HL-60 (cell line): ENCODE measurements at regions not wholly inside any gene's neighbourhood (a gene's known extent, or its start where the extent isn't known, plus 50 kb on each side); places are given as distances from the start of the nearest gene placed in this dataset.

Experiments used
- GABPA ChIP-seq: IDR thresholded peaks from 2 replicates; pipeline ENCODE4 v1.6.1; 2012; ENCODE audit warnings: low read depth
- TF ChIP-seq, protein P1 (sequence below): IDR thresholded peaks from one replicate; pipeline ENCODE4 v1.5.1; 2011; ENCODE audit warnings: low read length, control low read depth, inconsistent platforms; ENCODE audit not compliant: insufficient read depth

DNA sequence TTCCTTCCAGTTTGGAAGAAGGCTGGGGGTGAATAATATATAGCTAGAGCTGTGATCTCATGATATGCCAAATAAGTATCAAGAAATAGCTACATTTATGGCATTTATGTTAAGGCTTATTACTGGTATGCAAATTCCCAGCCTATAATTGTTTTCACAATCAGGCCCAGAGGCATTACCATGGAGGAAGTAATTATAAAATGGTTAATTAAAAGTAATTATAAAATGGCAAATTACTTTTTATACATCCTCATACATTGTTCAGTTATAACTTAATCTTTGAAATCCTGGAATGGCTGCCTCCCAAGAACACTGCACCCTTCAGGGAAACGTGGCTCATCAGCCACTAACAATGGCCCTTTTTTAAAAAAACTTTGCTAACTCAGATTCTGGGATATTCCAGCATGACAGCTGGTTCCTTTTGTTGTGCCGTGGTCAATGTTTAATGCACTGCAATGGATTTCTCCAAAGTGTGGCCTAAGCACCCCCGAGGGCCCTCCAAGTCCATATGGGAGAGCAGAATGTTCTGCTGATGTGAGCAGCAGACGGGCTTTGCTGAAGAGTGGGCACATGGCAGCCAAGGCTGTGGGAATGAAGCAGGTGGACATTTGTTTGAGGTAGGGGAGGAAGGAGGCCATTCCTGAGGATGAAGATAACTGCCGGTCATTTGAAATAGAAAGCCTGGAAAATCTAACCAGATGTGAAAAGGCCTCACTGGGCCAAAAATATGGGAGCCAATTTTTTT lies 483.5 kb upstream of the GCFC2 start:
- TF ChIP-seq GABPA = no peak
- TF ChIP-seq, protein P1, sequence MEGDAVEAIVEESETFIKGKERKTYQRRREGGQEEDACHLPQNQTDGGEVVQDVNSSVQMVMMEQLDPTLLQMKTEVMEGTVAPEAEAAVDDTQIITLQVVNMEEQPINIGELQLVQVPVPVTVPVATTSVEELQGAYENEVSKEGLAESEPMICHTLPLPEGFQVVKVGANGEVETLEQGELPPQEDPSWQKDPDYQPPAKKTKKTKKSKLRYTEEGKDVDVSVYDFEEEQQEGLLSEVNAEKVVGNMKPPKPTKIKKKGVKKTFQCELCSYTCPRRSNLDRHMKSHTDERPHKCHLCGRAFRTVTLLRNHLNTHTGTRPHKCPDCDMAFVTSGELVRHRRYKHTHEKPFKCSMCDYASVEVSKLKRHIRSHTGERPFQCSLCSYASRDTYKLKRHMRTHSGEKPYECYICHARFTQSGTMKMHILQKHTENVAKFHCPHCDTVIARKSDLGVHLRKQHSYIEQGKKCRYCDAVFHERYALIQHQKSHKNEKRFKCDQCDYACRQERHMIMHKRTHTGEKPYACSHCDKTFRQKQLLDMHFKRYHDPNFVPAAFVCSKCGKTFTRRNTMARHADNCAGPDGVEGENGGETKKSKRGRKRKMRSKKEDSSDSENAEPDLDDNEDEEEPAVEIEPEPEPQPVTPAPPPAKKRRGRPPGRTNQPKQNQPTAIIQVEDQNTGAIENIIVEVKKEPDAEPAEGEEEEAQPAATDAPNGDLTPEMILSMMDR = no peak
